ENCODE measurements at regions not wholly inside any gene's neighbourhood (a gene's known extent, or its start where the extent isn't known, plus 50 kb on each side); places are given as distances from the start of the nearest gene placed in this dataset.

- ChIA-PET CTCF (interaction anchor here (1.6 kb wide), 1 partner anchor 10 kb away, joined by 4 read pairs; no protein-coding TSS in a partner anchor), POLR2A (no interaction called here)
- no peak for DNase-seq
- H3K27me3 Mint-ChIP-seq: peaks cover 24% of the 10 kb centered on the region
- peaks cover 2% of the 10 kb centered on the region for H3K36me3 Mint-ChIP-seq (ENCODE audit: low read depth)
- peaks cover 26% of the 10 kb centered on the region for H3K4me1 Mint-ChIP-seq
- no peak overlapping the region for H3K4me3 Mint-ChIP-seq
- peaks cover 5% of the 10 kb centered on the region for H3K9me3 Mint-ChIP-seq
- no peak overlapping the region for H3K27ac Mint-ChIP-seq
Measured at GRCh38 chr6:33863723-33864440, 60.1 kb upstream of the MLN start.

- H3K9me3 Mint-ChIP-seq: peaks cover 5% of the 10 kb centered on the region
- CTCF ChIA-PET: interaction anchor here (1.6 kb wide), 1 partner anchor 11 kb away, joined by 4 read pairs; no protein-coding TSS in a partner anchor
- POLR2A ChIA-PET: no interaction called here
- peaks cover 2% of the 10 kb centered on the region for H3K36me3 Mint-ChIP-seq (ENCODE audit: low read depth)
- no peak overlapping the region for H3K27ac Mint-ChIP-seq
- DNase-seq: no peak
- H3K4me3 Mint-ChIP-seq: no peak overlapping the region
- peaks cover 34% of the 10 kb centered on the region for H3K4me1 Mint-ChIP-seq
- H3K27me3 Mint-ChIP-seq: peaks cover 25% of the 10 kb centered on the region
Measured at GRCh38 chr6:33863084-33863483, 59.3 kb upstream of the MLN start.

- CTCF ChIA-PET: interaction anchor here (1.5 to 2.0 kb wide), 3 partner anchors 11 to 91 kb away, joined by 4 read pairs; no protein-coding TSS in a partner anchor
- POLR2A ChIA-PET: no interaction called here
Measured at GRCh38 chr6:33862536-33862935, 58.7 kb upstream of the MLN start.

GRCh38 chr6:33861722-33862121 lies 57.9 kb upstream of the MLN start:
- Mint-ChIP-seq H3K27ac (no peak overlapping the region), H3K4me1 (peaks cover 46% of the 10 kb centered on the region), H3K4me3 (no peak overlapping the region), H3K9me3 (peaks cover 5% of the 10 kb centered on the region), H3K27me3 (peaks cover 25% of the 10 kb centered on the region), H3K36me3 (ENCODE audit: low read depth) (peaks cover 2% of the 10 kb centered on the region)
- CTCF ChIA-PET: interaction anchor here (0.5 to 2.3 kb wide), 9 partner anchors 9 to 1272 kb away, joined by 4 to 12 read pairs (median 4); no protein-coding TSS in a partner anchor
- DNase-seq: no peak
- POLR2A ChIA-PET: interaction anchor here (0.7 to 1.6 kb wide), 2 partner anchors 25 to 43 kb away, joined by 4 to 9 read pairs; no protein-coding TSS in a partner anchor

More at GRCh38 chr6:33862536-33862935, 58.7 kb upstream of the MLN start:
- peaks cover 24% of the 10 kb centered on the region for H3K27me3 Mint-ChIP-seq
- H3K9me3 Mint-ChIP-seq: peaks cover 5% of the 10 kb centered on the region
- no peak for DNase-seq
- H3K36me3 Mint-ChIP-seq (ENCODE audit: low read depth): peaks cover 2% of the 10 kb centered on the region
- H3K4me1 Mint-ChIP-seq: peaks cover 39% of the 10 kb centered on the region
- no peak overlapping the region for H3K4me3 Mint-ChIP-seq
- H3K27ac Mint-ChIP-seq: no peak overlapping the region

- no peaks in the 10 kb centered on the region for H3K36me3 Mint-ChIP-seq (ENCODE audit: low read depth)
- H3K27me3 Mint-ChIP-seq: peaks cover 28% of the 10 kb centered on the region
- DNase-seq: peak; percentile 60
- ChIA-PET CTCF (interaction anchor here (0.8 to 2.3 kb wide), 9 partner anchors 9 to 166 kb away, joined by 4 to 12 read pairs (median 4); no protein-coding TSS in a partner anchor), POLR2A (interaction anchor here (0.7 to 1.6 kb wide), 2 partner anchors 26 to 44 kb away, joined by 4 to 9 read pairs; no protein-coding TSS in a partner anchor)
- peaks cover 54% of the 10 kb centered on the region for H3K4me1 Mint-ChIP-seq
- peak overlapping the region; percentile 50 for H3K27ac Mint-ChIP-seq
- no peaks in the 10 kb centered on the region for H3K9me3 Mint-ChIP-seq
- H3K4me3 Mint-ChIP-seq: no peak overlapping the region
Measured at GRCh38 chr6:33860706-33861474, 57.1 kb upstream of the MLN start.

GRCh38 chr6:33860006-33860405 lies 56.2 kb upstream of the MLN start:
- H3K9me3 Mint-ChIP-seq: no peaks in the 10 kb centered on the region
- H3K27me3 Mint-ChIP-seq: peaks cover 27% of the 10 kb centered on the region
- CTCF ChIA-PET: interaction anchor here (1.4 to 2.3 kb wide), 5 partner anchors 11 to 36 kb away, joined by 4 to 12 read pairs (median 4); no protein-coding TSS in a partner anchor
- H3K4me3 Mint-ChIP-seq: no peak overlapping the region
- DNase-seq: no peak
- H3K27ac Mint-ChIP-seq: no peak overlapping the region
- no peaks in the 10 kb centered on the region for H3K36me3 Mint-ChIP-seq (ENCODE audit: low read depth)
- POLR2A ChIA-PET: interaction anchor here (1.6 kb wide), 1 partner anchor 45 kb away, joined by 9 read pairs; no protein-coding TSS in a partner anchor
- H3K4me1 Mint-ChIP-seq: peaks cover 60% of the 10 kb centered on the region

GRCh38 chr6:33858804-33859505 lies 55.2 kb upstream of the MLN start:
- Mint-ChIP-seq H3K4me1 (peaks cover 57% of the 10 kb centered on the region), H3K9me3 (no peaks in the 10 kb centered on the region), H3K36me3 (ENCODE audit: low read depth) (no peaks in the 10 kb centered on the region), H3K27me3 (peaks cover 32% of the 10 kb centered on the region), H3K4me3 (no peak overlapping the region), H3K27ac (no peak overlapping the region)
- POLR2A ChIA-PET: no interaction called here
- CTCF ChIA-PET: interaction anchor here (1.4 to 1.6 kb wide), 2 partner anchors 28 to 168 kb away, joined by 3 to 4 read pairs; no protein-coding TSS in a partner anchor
- no peak for DNase-seq

- Mint-ChIP-seq H3K9me3 (no peaks in the 10 kb centered on the region), H3K4me1 (peaks cover 56% of the 10 kb centered on the region), H3K27me3 (peaks cover 36% of the 10 kb centered on the region), H3K27ac (no peak overlapping the region), H3K4me3 (no peak overlapping the region), H3K36me3 (ENCODE audit: low read depth) (no peaks in the 10 kb centered on the region)
- CTCF ChIA-PET: interaction anchor here (1.6 kb wide), 1 partner anchor 169 kb away, joined by 3 read pairs; no protein-coding TSS in a partner anchor
- no peak for DNase-seq
- POLR2A ChIA-PET: no interaction called here
Measured at GRCh38 chr6:33857932-33858475, 54.2 kb upstream of the MLN start.

GRCh38 chr6:33857093-33857931 lies 53.5 kb upstream of the MLN start:
- ChIA-PET CTCF (interaction anchor here (1.4 to 1.6 kb wide), 2 partner anchors 17 to 170 kb away, joined by 3 to 6 read pairs; no protein-coding TSS in a partner anchor), POLR2A (no interaction called here)
- Mint-ChIP-seq H3K4me1 (peaks cover 55% of the 10 kb centered on the region), H3K27ac (no peak overlapping the region), H3K4me3 (no peak overlapping the region), H3K9me3 (no peaks in the 10 kb centered on the region), H3K27me3 (peaks cover 41% of the 10 kb centered on the region), H3K36me3 (ENCODE audit: low read depth) (no peaks in the 10 kb centered on the region)
- DNase-seq: no peak

- H3K9me3 Mint-ChIP-seq: no peaks in the 10 kb centered on the region
- H3K4me1 Mint-ChIP-seq: peaks cover 48% of the 10 kb centered on the region
- peak; percentile 86 for DNase-seq
- H3K27ac Mint-ChIP-seq: peak overlapping the region; percentile 72
- peak overlapping the region; percentile 24 for H3K4me3 Mint-ChIP-seq
- H3K36me3 Mint-ChIP-seq (ENCODE audit: low read depth): no peaks in the 10 kb centered on the region
- ChIA-PET CTCF (interaction anchor here (1.4 to 3.6 kb wide), 2 partner anchors 16 to 171 kb away, joined by 6 to 15 read pairs; no protein-coding TSS in a partner anchor), POLR2A (interaction anchor here (0.5 kb wide), 1 partner anchor 752 kb away, joined by 3 read pairs; no protein-coding TSS in a partner anchor)
- peaks cover 44% of the 10 kb centered on the region for H3K27me3 Mint-ChIP-seq
Measured at GRCh38 chr6:33856655-33857054, 52.9 kb upstream of the MLN start.

GRCh38 chr6:33856031-33856590 lies 52.3 kb upstream of the MLN start:
- H3K27me3 Mint-ChIP-seq: peaks cover 48% of the 10 kb centered on the region
- no peak for DNase-seq

More at GRCh38 chr6:33856031-33856590, 52.3 kb upstream of the MLN start:
- no peak overlapping the region for H3K27ac Mint-ChIP-seq
- H3K36me3 Mint-ChIP-seq (ENCODE audit: low read depth): no peaks in the 10 kb centered on the region
- ChIA-PET POLR2A (interaction anchor here (0.5 kb wide), 1 partner anchor 753 kb away, joined by 3 read pairs; no protein-coding TSS in a partner anchor), CTCF (interaction anchor here (0.7 to 3.6 kb wide), 4 partner anchors 11 to 172 kb away, joined by 3 to 15 read pairs (median 4); partner anchors contain the start of gene UQCC2)
- peaks cover 43% of the 10 kb centered on the region for H3K4me1 Mint-ChIP-seq
- H3K9me3 Mint-ChIP-seq: no peaks in the 10 kb centered on the region
- no peak overlapping the region for H3K4me3 Mint-ChIP-seq
